ENCODE measurements at regions not wholly inside any gene's neighbourhood (a gene's known extent, or its start where the extent isn't known, plus 50 kb on each side); places are given as distances from the start of the nearest gene placed in this dataset.
"Not testable (repeated sequence)": the region's sequence is repeated elsewhere in the genome, so short reads cannot be mapped to it uniquely, and the experiment has no call there.

GRCh38 chr18:73674125-73674865, 473.3 kb downstream of the FBXO15 start:
- DNase-seq = no peak
- in situ Hi-C loops (cut with MboI; ENCODE audit: low pct_unique_long_range_greater_than_20kb, low sequenced_read_pairs) = no loop called here

DNA sequence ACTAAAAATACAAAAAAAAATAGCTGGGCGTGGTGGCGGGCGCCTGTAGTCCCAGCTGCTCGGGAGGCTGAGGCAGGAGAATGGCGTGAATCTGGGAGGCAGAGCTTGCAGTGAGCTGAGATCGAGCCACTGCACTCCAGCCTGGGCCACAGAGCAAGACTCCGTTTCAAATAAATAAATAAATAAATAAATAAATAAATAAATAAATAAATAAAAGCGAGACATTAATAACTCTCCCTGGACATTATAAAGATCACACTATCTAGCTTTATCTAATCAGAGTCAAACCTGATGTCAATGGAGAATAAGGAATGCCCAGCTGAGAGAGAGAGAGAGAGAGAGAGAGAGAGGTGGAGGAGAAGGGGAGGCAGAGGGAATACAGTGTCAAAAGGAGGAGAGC, 476.2 kb downstream of the FBXO15 start:
- DNase-seq; in situ Hi-C loops (cut with MboI; ENCODE audit: low pct_unique_long_range_greater_than_20kb, low sequenced_read_pairs): not testable (repeated sequence)

DNA sequence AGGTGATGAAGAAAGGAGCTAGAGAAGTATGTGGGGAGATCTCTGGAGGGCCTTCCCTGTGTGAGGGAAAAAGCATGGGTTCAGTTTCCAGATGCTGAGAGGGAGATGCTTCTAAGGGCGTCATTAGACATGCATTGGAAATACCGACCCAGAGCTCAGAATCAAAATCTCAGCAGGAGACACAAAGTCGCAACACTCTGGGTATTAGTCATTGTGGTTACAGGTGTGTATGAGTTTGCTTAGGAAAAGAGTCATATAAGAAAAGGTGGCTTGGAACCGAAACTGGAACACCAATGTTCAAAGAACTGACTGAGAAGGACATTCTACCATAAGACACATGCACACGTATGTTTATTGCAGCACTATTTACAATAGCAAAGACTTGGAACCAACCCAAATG, 477.1 kb downstream of the FBXO15 start:
- in situ Hi-C loops (cut with MboI; ENCODE audit: low pct_unique_long_range_greater_than_20kb, low sequenced_read_pairs) = no loop called here
- DNase-seq = no peak

DNA sequence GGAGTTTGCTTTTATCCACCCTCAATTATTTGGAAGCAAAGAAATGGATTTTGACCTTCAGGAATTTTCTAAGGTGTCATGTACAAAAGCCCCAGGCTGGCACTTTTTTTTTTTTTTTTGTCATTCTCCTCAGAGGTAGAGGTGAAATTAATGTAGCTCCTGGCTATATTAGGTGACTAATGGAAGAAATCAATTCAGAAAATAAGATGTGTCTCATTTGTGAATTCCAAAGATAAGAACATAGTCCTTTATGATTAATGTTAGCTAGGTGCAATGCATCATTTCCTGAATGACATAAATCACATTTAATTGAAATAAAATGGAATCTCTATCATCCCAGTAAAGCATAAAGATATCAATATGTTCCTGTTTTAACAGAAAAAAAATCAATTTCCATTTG, 477.6 kb downstream of the FBXO15 start:
- in situ Hi-C loops (cut with MboI; ENCODE audit: low pct_unique_long_range_greater_than_20kb, low sequenced_read_pairs) = no loop called here
- no peak for DNase-seq

DNA sequence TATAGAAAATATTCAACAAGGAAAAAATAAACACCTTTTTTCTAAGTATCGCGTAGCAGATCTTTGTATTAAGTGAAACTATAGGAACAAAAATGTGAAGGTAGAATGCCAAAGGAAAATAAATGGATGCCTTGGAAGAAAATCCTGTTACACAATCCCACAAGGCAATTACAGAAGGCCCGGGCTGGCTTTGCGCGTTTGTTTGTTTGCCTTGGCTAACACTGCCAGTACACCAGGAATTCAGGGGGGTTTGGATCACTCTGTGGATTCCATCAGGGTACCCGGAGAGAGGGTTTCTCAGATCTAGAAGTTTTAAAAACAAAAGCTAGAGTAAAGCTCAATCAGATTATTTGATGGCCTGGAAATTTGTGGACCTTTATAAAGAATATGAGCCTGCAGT, 478.3 kb downstream of the FBXO15 start:
- no peak for DNase-seq
- in situ Hi-C loops (cut with MboI; ENCODE audit: low pct_unique_long_range_greater_than_20kb, low sequenced_read_pairs) = no loop called here

- in situ Hi-C loops (cut with MboI; ENCODE audit: low pct_unique_long_range_greater_than_20kb, low sequenced_read_pairs) = no loop called here
- DNase-seq = no peak
Measured at GRCh38 chr18:73668051-73668450, 479.6 kb downstream of the FBXO15 start.

DNA sequence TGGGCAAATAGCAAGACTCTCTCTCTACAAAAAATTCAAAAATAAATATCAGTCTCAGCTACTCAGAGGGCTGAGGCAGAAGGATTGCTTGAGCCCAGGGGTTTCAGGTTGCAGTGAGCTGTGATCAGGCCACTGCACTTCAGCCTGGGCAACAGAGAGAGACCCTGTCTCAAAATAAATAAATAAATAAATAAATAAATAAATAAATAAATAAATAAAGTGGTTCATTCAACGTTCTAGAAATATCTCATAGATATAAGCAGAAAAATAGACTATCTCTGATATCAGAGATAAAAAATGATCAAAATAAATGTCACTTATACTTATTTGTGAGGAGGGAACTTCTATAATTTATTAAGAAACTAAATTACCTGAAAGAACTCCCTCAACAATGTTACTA, 480.9 kb downstream of the FBXO15 start:
- no peak for DNase-seq
- in situ Hi-C loops (cut with MboI; ENCODE audit: low pct_unique_long_range_greater_than_20kb, low sequenced_read_pairs) = no loop called here

DNA sequence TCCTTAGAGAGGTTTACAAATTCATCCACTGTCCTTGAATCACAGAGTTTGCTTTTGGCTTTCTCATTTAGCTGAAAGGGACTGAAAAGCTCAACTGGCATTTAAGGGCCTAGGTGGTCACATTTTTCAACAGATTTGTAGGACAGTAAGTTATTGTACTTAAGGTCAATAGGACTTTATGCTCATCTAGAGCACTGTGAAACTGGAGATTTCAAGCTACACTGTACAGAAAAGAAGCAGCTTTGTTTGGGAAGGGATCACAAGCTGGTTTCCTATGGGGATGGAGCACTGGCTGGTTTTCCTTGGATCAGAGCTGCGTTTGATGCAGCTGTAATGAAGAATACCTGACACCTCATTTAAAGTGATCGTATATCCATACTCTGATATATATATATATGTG, 482.7 kb downstream of the FBXO15 start:
- no peak for DNase-seq
- in situ Hi-C loops (cut with MboI; ENCODE audit: low pct_unique_long_range_greater_than_20kb, low sequenced_read_pairs) = no loop called here

- DNase-seq = no peak
- in situ Hi-C loops (cut with MboI; ENCODE audit: low pct_unique_long_range_greater_than_20kb, low sequenced_read_pairs) = no loop called here
Measured at GRCh38 chr18:73663581-73663980, 484.1 kb downstream of the FBXO15 start.

- in situ Hi-C loops (cut with MboI; ENCODE audit: low pct_unique_long_range_greater_than_20kb, low sequenced_read_pairs) = no loop called here
- DNase-seq = no peak
Measured at GRCh38 chr18:73662421-73662820, 485.2 kb downstream of the FBXO15 start.

- no peak for DNase-seq
- in situ Hi-C loops (cut with MboI; ENCODE audit: low pct_unique_long_range_greater_than_20kb, low sequenced_read_pairs) = no loop called here
Measured at GRCh38 chr18:73660931-73661856, 486.4 kb downstream of the FBXO15 start.

- DNase-seq = no peak
- in situ Hi-C loops (cut with MboI; ENCODE audit: low pct_unique_long_range_greater_than_20kb, low sequenced_read_pairs) = no loop called here
Measured at GRCh38 chr18:73656691-73657090, 490.9 kb downstream of the FBXO15 start.

- in situ Hi-C loops (cut with MboI; ENCODE audit: low pct_unique_long_range_greater_than_20kb, low sequenced_read_pairs) = no loop called here
- no peak for DNase-seq
Measured at GRCh38 chr18:73653827-73654226, 493.8 kb downstream of the FBXO15 start.

- no peak for DNase-seq
- in situ Hi-C loops (cut with MboI; ENCODE audit: low pct_unique_long_range_greater_than_20kb, low sequenced_read_pairs) = no loop called here
Measured at GRCh38 chr18:73653251-73653650, 494.4 kb downstream of the FBXO15 start.

- in situ Hi-C loops (cut with MboI; ENCODE audit: low pct_unique_long_range_greater_than_20kb, low sequenced_read_pairs) = no loop called here
Measured at GRCh38 chr18:73647391-73647790, 500.2 kb downstream of the FBXO15 start.

DNA sequence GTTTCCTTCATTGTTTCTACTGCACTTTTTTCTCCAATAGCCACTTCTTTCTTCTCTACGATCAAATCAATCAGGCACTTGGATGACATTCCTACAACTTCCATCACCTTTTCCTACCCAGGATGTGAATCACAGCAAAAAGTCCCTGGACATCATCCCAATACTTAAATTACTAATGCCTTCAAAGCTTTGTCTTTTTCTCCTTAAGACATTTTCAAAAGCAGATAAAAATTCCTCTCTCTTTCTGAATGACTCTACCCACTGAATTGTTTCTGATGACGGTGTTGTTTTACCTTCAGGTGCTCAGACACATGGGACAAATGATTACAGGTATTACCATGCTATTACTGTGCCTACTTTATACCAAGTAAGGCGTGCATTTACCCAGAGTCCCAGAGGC, 500.9 kb downstream of the FBXO15 start:
- in situ Hi-C loops (cut with MboI; ENCODE audit: low pct_unique_long_range_greater_than_20kb, low sequenced_read_pairs) = no loop called here
- DNase-seq = no peak

More at GRCh38 chr18:73647391-73647790, 500.2 kb downstream of the FBXO15 start:
- no peak for DNase-seq

- in situ Hi-C loops (cut with MboI; ENCODE audit: low pct_unique_long_range_greater_than_20kb, low sequenced_read_pairs) = no loop called here
- DNase-seq = no peak
Measured at GRCh38 chr18:73646196-73646595, 501.4 kb downstream of the FBXO15 start.

DNA sequence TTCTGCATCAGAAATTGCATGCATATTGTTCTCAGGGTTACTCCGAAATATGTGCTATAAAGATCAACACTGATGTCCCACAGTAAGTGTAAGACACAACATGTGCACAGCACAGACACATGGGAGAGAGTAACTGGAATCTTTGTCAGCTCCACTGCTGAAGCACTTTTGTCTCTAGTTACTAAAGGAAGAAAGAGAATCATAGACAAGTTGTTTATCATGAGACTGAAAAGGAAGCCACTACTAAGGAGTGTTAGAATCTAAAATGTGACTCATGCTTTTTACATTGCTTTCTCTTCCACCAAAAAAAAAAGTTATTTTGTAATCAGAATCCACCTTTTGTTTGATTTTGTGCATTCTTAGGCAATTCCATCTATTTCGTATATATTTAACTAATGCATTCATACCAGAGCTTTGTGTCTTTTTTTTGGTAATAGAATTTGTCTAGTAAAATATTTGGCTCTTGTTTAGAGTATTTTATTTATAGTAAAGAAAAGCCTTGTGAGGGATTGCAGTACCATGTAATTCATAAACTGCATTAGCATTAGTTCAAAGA, 502.4 kb downstream of the FBXO15 start:
- in situ Hi-C loops (cut with MboI; ENCODE audit: low pct_unique_long_range_greater_than_20kb, low sequenced_read_pairs) = no loop called here
- DNase-seq = no peak

DNA sequence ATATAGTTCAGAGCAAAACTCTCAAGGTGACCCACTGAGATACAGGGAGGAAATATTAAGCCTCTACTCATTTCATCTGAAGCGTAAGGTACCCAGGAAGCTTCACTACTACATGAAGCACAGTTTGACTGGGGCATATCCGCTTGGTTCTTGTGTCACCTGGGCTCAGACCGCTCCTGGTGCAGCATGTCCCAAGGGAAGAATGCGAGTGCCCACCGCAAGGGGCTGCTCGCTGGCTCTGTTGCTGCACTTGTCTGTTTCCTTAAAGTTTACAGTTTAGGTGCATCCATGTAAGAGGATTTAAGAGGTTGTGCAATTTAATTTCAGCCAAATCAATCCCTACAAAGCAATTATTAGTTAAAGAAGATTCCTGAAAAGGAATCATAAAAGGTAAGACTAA, 507.8 kb downstream of the FBXO15 start:
- in situ Hi-C loops (cut with MboI; ENCODE audit: low pct_unique_long_range_greater_than_20kb, low sequenced_read_pairs) = no loop called here
- DNase-seq = no peak

DNA sequence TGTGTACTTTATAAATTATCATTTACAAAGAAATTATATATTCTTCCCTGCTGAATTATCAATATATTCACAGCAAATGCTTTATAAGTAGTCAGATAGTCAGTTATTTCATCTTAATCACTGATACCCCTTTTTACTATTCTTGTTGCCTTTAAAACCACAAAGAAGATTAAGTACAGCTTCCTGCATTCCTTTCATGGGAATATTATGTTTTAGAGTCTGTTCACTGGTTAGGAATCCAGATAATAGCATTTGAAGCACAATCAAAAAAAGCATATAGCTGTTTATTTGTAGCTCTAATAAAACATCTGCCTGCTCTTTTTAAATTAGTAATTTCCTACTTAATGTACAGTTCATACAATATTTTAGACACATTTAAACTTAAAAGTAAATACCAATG, 508.9 kb downstream of the FBXO15 start:
- in situ Hi-C loops (cut with MboI; ENCODE audit: low pct_unique_long_range_greater_than_20kb, low sequenced_read_pairs) = no loop called here
- DNase-seq = no peak
